GM12865 (cell line): ENCODE measurements at regions not wholly inside any gene's neighbourhood (a gene's known extent, or its start where the extent isn't known, plus 50 kb on each side); places are given as distances from the start of the nearest gene placed in this dataset.

Source experiments
- DNase-seq: peaks from one replicate; pipeline ENCODE4 v3.0.0; 2010; ENCODE audit warnings: low read depth
- H3K4me3 ChIP-seq: 2 replicates; pipeline ENCODE4 v1.5.1; 2011; ENCODE audit warnings: mild to moderate bottlenecking, low read depth, low read length, control low read depth
- TF ChIP-seq, protein P1 (sequence below): IDR thresholded peaks from 2 replicates; pipeline ENCODE4 v1.5.1; 2011; ENCODE audit warnings: low read length, control low read depth, low read depth, inconsistent platforms; ENCODE audit not compliant: insufficient read depth; ENCODE audit errors: missing control alignments

GRCh38 chr15:87080547-87080946, 1000.9 kb downstream of the AGBL1 start:
- TF ChIP-seq, protein P1, sequence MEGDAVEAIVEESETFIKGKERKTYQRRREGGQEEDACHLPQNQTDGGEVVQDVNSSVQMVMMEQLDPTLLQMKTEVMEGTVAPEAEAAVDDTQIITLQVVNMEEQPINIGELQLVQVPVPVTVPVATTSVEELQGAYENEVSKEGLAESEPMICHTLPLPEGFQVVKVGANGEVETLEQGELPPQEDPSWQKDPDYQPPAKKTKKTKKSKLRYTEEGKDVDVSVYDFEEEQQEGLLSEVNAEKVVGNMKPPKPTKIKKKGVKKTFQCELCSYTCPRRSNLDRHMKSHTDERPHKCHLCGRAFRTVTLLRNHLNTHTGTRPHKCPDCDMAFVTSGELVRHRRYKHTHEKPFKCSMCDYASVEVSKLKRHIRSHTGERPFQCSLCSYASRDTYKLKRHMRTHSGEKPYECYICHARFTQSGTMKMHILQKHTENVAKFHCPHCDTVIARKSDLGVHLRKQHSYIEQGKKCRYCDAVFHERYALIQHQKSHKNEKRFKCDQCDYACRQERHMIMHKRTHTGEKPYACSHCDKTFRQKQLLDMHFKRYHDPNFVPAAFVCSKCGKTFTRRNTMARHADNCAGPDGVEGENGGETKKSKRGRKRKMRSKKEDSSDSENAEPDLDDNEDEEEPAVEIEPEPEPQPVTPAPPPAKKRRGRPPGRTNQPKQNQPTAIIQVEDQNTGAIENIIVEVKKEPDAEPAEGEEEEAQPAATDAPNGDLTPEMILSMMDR: no peak
- DNase-seq: no peak
- no peak overlapping the region for H3K4me3 ChIP-seq
